K562 (cell line): ENCODE measurements at regions not wholly inside any gene's neighbourhood (a gene's known extent, or its start where the extent isn't known, plus 50 kb on each side); places are given as distances from the start of the nearest gene placed in this dataset.

Experiments used
- ATAC-seq: fragments of 200-7000 bp; cut with Tn5 transposase; 3 replicates; pipeline ENCODE4 v1.9.1; 2020; ENCODE audit warnings: moderate library complexity
- BruUV-seq: library from RNA; stranded (reverse); fragments of 400-500 nt; replicated peaks from 2 replicates; lab custom pipeline; 2021; lab: Mats Ljungman, UMichigan
- CTCF ChIA-PET: fragments of 300-600 bp; formaldehyde crosslinking; extraction: SDS; loops from one replicate; lab custom pipeline; 2021; ENCODE audit warnings: low intra/inter-chr PET ratio; lab: Yijun Ruan, JAX
- POLR2A ChIA-PET: fragments of 300-600, 350-650 bp; sonication (Branson Sonifier 250); formaldehyde crosslinking; extraction: SDS; loops from one replicate; lab custom pipeline; 2021; ENCODE audit warnings: antibody characterized with exemption, inconsistent platforms; lab: Yijun Ruan, JAX
- DNase-seq, 4 experiments: peaks; one replicate each; pipeline versions ENCODE4 v3.0.0 to v3.0.0-alpha.2; 2011 to 2018; ENCODE audit warnings: low spot score in 3 of 4, mixed read lengths in 3 of 4; ENCODE audit errors: extremely low read depth in 1 of 4
- FAIRE-seq: peaks from 2 replicates; lab custom pipeline; 2011; peaks lifted over from hg19 to GRCh38; lab: Jason Lieb, UNC
- H2AFZ ChIP-seq: 2 replicates; pipeline ENCODE4 v1.6.0; 2011; ENCODE audit warnings: low read depth, low read length, control low read depth, inconsistent platforms
- H3K27ac ChIP-seq: fragments of 200-600 bp; 3 replicates; pipeline ENCODE4 v1.8.0; 2011; ENCODE audit warnings: low read depth, mild to moderate bottlenecking, control low read depth, inconsistent platforms, low read length, moderate library complexity, mixed read lengths; ENCODE audit errors: extremely low read depth
- H3K27me3 ChIP-seq, 2 experiments: fragments of 300-600 bp in 1 of 2; 2 replicates in 1 of 2; 3 replicates in 1 of 2; pipeline versions ENCODE4 v1.6.0 to v1.8.0; 2011; ENCODE audit warnings: inconsistent platforms in 2 of 2, low read length in 2 of 2, mild to moderate bottlenecking in 1 of 2, mixed read lengths in 1 of 2, moderate library complexity in 1 of 2; ENCODE audit not compliant: control insufficient read depth in 2 of 2, insufficient read depth in 2 of 2
- H3K36me3 ChIP-seq: fragments of 300-600 bp; 3 replicates; pipeline ENCODE4 v1.8.0; 2011; ENCODE audit warnings: mild to moderate bottlenecking, low read length, inconsistent platforms; ENCODE audit not compliant: control insufficient read depth, insufficient read depth
- H3K4me1 ChIP-seq, 2 experiments: fragments of 200-600 bp in 1 of 2; replicated peaks in 1 of 2; 2 replicates in 1 of 2; 3 replicates in 1 of 2; pipeline versions ENCODE4 v1.5.1 to v1.8.0; 2011; ENCODE audit warnings: inconsistent platforms in 2 of 2, low read length in 2 of 2, mild to moderate bottlenecking in 1 of 2, mixed read lengths in 1 of 2, moderate library complexity in 1 of 2; ENCODE audit not compliant: control insufficient read depth in 2 of 2, insufficient read depth in 2 of 2
- H3K4me2 ChIP-seq: 2 replicates; pipeline ENCODE4 v1.6.1; 2011; ENCODE audit warnings: low read length, control low read depth, inconsistent platforms, mixed read lengths; ENCODE audit not compliant: insufficient read depth
- H3K4me3 ChIP-seq: fragments of 200-600 bp; sonication (generic), shearing (Covaris generic); 2 replicates; pipeline ENCODE4 v1.5.1; 2016; ENCODE audit warnings: control low read depth, inconsistent platforms
- H3K79me2 ChIP-seq: fragments of 200-600 bp; 3 replicates; pipeline ENCODE4 v1.8.0; 2011; ENCODE audit warnings: low read length, inconsistent platforms; ENCODE audit not compliant: control insufficient read depth, insufficient read depth
- H3K9ac ChIP-seq, 2 experiments: 2 replicates each; pipeline versions ENCODE4 v1.6.0 to v1.6.1; 2011; ENCODE audit warnings: low read depth in 2 of 2, low read length in 2 of 2, control low read depth in 1 of 2, inconsistent platforms in 1 of 2, mild to moderate bottlenecking in 1 of 2, mixed read lengths in 1 of 2; ENCODE audit not compliant: insufficient read depth in 1 of 2
- H3K9me1 ChIP-seq: one replicate; pipeline ENCODE4 v1.6.0; 2011; ENCODE audit warnings: inconsistent platforms, mild to moderate bottlenecking, low read length, moderate library complexity; ENCODE audit not compliant: control insufficient read depth, insufficient read depth
- H3K9me3 ChIP-seq: replicated peaks from 2 replicates; pipeline ENCODE4 v1.5.1; 2011; ENCODE audit warnings: low read depth, low read length, inconsistent platforms; ENCODE audit not compliant: control insufficient read depth, insufficient read depth
- H4K20me1 ChIP-seq: replicated peaks from 2 replicates; pipeline ENCODE4 v1.6.1; 2011; ENCODE audit warnings: low read length, inconsistent platforms, mixed read lengths; ENCODE audit not compliant: control insufficient read depth, insufficient read depth
- ARNT ChIP-seq, 2 experiments: fragments of 450-650 bp; IDR thresholded peaks; 2 replicates each; pipeline ENCODE4 v1.6.1; 2016; ENCODE audit warnings: mild to moderate bottlenecking in 1 of 2
- CHCHD3 ChIP-seq: fragments of 250-450 bp; sonication (Bioruptor Pico); IDR thresholded peaks from 2 replicates; pipeline ENCODE4 v2.1.2; 2022; ENCODE audit warnings: mild to moderate bottlenecking
- JUN ChIP-seq, 2 experiments: sonication (generic) in 1 of 2; formaldehyde crosslinking in 1 of 2; IDR thresholded peaks; 2 replicates each; pipeline versions ENCODE4 v1.6.1 to v1.8.0; 2012 to 2022; ENCODE audit warnings: borderline replicate concordance in 2 of 2, mild to moderate bottlenecking in 2 of 2, improper control_type of control experiment in 1 of 2, low read depth in 1 of 2, low read length in 1 of 2, missing genetic modification reagents in 1 of 2
- POLR2H ChIP-seq: IDR thresholded peaks from 2 replicates; pipeline ENCODE4 v1.6.1; 2016; ENCODE audit warnings: missing genetic modification characterization, low read depth, mild to moderate bottlenecking, control low read depth, missing compliant biosample characterization, moderate library complexity
- SMARCE1 ChIP-seq: fragments of 450-650 bp; IDR thresholded peaks from 2 replicates; pipeline ENCODE4 v1.7.1; 2016; ENCODE audit warnings: mild to moderate bottlenecking
- WGBS: fragments of 100-300 bp; shearing (Covaris generic); methylation state at CpG from one replicate; pipeline ENCODE4 v1.1.6; 2016; ENCODE audit warnings: low coverage, mixed read lengths; ENCODE audit not compliant: insufficient coverage; ENCODE audit errors: missing lambda C conversion rate; 5-methylcytosine and 5-hydroxymethylcytosine counted together
- in situ Hi-C: fragments of 300-500 bp; cut with MboI; formaldehyde crosslinking; loops from 4 replicates; pipeline ENCODE4 v1.15.0; 2018; ENCODE audit warnings: inconsistent platforms, mixed read lengths
- intact Hi-C: fragments of 100-400 bp; cut with micrococcal nuclease; formaldehyde crosslinking; loops from 2 replicates; pipeline ENCODE4 v1.14.2; 2022
- TF ChIP-seq, protein P1 (sequence below): fragments of 150-350 bp; conservative IDR thresholded peaks from 2 replicates; pipeline ENCODE4 v1.6.1; 2014; ENCODE audit warnings: low read length
- TF ChIP-seq, protein P2 (sequence below): fragments of 450-650 bp; formaldehyde crosslinking; IDR thresholded peaks from 2 replicates; pipeline ENCODE4 v1.4.0; 2020; ENCODE audit warnings: mild to moderate bottlenecking, moderate library complexity
- TF ChIP-seq, protein P3 (sequence below): sonication (generic); formaldehyde crosslinking; IDR thresholded peaks from 2 replicates; pipeline ENCODE4 v1.8.0; 2023; ENCODE audit warnings: mild to moderate bottlenecking, missing genetic modification reagents

DNA sequence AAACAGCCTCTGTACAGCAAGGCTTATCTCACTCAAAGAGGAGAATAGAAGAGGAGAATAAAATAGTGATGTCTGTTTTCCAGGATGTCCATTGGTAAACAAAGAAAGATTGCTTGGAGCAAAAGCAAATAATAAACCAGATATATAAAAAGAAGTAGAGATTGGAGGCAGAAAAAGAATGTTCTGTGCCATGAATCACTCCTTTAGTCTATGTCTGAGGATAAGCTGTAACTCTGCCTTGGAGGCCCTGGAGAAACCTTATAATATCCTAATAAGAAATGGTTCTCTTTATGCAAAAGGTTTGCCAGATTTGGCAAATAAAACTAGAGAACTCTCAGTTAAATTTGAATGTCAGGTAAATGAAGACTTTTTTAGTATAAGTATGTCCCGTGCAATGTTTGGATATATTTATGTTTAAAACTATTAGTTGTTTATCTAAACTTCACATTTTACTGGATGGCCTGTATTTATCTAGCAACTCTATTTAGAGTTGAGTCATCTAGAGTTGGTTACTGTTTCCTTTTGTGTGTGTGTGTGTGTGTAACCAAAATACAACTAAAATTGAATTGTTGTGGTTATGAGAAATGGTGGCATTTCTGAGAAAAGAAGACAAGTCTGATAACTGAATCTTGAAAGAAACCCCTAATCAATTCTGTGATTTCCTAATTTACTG is 510.3 kb upstream of the SETBP1 start (continued):
- TF ChIP-seq JUN (IDR thresholded peaks at IDR 0.05; ENCODE audit: borderline replicate concordance, low read depth, low read length) = no peak
- no peak for TF ChIP-seq JUN (CRISPR knock-in tag; IDR thresholded peaks at IDR 0.05; ENCODE audit: borderline replicate concordance)
- TF ChIP-seq ARNT (IDR thresholded peaks at IDR 0.05) = no peak
- TF ChIP-seq, protein P1, sequence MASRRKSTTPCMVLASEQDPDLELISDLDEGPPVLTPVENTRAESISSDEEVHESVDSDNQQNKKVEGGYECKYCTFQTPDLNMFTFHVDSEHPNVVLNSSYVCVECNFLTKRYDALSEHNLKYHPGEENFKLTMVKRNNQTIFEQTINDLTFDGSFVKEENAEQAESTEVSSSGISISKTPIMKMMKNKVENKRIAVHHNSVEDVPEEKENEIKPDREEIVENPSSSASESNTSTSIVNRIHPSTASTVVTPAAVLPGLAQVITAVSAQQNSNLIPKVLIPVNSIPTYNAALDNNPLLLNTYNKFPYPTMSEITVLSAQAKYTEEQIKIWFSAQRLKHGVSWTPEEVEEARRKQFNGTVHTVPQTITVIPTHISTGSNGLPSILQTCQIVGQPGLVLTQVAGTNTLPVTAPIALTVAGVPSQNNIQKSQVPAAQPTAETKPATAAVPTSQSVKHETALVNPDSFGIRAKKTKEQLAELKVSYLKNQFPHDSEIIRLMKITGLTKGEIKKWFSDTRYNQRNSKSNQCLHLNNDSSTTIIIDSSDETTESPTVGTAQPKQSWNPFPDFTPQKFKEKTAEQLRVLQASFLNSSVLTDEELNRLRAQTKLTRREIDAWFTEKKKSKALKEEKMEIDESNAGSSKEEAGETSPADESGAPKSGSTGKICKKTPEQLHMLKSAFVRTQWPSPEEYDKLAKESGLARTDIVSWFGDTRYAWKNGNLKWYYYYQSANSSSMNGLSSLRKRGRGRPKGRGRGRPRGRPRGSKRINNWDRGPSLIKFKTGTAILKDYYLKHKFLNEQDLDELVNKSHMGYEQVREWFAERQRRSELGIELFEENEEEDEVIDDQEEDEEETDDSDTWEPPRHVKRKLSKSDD = no peak
- TF ChIP-seq SMARCE1 = no peak

DNA sequence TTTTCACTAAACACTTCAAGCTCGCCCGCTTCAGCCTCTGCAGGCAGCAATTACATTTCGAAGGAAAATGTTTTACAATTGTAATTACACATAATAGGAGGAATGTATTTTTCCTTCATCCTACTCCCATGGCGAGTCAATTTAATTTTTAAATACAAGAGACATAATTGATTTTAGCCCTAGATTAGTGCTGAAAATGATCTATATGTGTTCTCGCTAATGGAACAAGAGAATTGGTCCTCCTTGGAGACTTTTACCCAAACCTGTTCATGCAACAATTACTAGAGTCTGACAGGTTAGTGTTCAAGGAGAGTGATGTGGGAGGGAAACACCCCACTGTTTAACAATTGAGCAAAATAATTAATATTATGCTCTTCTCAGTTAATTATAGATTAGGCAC is 509.4 kb upstream of the SETBP1 start:
- 2% methylated on average over 5 of the region's 5 CpGs for WGBS
- no peaks in the 10 kb centered on the region for H4K20me1 ChIP-seq
- no peaks in the 10 kb centered on the region for H3K9me3 ChIP-seq
- no TSS peak for BruUV-seq
- intact Hi-C loops (no loop called here), in situ Hi-C loops (no loop called here)
- no peak for TF ChIP-seq POLR2H
- no peak for TF ChIP-seq CHCHD3 (CRISPR knock-in tag)
- TF ChIP-seq, protein P2, sequence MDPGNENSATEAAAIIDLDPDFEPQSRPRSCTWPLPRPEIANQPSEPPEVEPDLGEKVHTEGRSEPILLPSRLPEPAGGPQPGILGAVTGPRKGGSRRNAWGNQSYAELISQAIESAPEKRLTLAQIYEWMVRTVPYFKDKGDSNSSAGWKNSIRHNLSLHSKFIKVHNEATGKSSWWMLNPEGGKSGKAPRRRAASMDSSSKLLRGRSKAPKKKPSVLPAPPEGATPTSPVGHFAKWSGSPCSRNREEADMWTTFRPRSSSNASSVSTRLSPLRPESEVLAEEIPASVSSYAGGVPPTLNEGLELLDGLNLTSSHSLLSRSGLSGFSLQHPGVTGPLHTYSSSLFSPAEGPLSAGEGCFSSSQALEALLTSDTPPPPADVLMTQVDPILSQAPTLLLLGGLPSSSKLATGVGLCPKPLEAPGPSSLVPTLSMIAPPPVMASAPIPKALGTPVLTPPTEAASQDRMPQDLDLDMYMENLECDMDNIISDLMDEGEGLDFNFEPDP = no peak
- TF ChIP-seq, protein P3, sequence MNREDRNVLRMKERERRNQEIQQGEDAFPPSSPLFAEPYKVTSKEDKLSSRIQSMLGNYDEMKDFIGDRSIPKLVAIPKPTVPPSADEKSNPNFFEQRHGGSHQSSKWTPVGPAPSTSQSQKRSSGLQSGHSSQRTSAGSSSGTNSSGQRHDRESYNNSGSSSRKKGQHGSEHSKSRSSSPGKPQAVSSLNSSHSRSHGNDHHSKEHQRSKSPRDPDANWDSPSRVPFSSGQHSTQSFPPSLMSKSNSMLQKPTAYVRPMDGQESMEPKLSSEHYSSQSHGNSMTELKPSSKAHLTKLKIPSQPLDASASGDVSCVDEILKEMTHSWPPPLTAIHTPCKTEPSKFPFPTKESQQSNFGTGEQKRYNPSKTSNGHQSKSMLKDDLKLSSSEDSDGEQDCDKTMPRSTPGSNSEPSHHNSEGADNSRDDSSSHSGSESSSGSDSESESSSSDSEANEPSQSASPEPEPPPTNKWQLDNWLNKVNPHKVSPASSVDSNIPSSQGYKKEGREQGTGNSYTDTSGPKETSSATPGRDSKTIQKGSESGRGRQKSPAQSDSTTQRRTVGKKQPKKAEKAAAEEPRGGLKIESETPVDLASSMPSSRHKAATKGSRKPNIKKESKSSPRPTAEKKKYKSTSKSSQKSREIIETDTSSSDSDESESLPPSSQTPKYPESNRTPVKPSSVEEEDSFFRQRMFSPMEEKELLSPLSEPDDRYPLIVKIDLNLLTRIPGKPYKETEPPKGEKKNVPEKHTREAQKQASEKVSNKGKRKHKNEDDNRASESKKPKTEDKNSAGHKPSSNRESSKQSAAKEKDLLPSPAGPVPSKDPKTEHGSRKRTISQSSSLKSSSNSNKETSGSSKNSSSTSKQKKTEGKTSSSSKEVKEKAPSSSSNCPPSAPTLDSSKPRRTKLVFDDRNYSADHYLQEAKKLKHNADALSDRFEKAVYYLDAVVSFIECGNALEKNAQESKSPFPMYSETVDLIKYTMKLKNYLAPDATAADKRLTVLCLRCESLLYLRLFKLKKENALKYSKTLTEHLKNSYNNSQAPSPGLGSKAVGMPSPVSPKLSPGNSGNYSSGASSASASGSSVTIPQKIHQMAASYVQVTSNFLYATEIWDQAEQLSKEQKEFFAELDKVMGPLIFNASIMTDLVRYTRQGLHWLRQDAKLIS (CRISPR knock-in tag) = no peak
- ChIA-PET CTCF (no interaction called here), POLR2A (no interaction called here)
- no peaks in the 10 kb centered on the region for H3K27me3 ChIP-seq
- no peaks in the 10 kb centered on the region for H3K79me2 ChIP-seq
- DNase-seq (no peak), ATAC-seq (no peak), FAIRE-seq (no peak)
- H3K36me3 ChIP-seq = no peaks in the 10 kb centered on the region
- no peak overlapping the region for H3K4me2 ChIP-seq
- H3K4me1 ChIP-seq = no peaks in the 10 kb centered on the region
- H3K4me3 ChIP-seq = no peak overlapping the region
- no peak overlapping the region for H2AFZ ChIP-seq
- H3K9me1 ChIP-seq = no peaks in the 10 kb centered on the region
- H3K9ac ChIP-seq = no peak overlapping the region
- H3K27ac ChIP-seq = no peak overlapping the region
